Glomerular visceral epithelial cell (primary cell): ENCODE measurements at regions not wholly inside any gene's neighbourhood (a gene's known extent, or its start where the extent isn't known, plus 50 kb on each side); places are given as distances from the start of the nearest gene placed in this dataset.

Experiments used
- DNase-seq: peaks from one replicate; pipeline ENCODE4 v3.0.0-alpha.2; 2016; ENCODE audit errors: extremely low spot score

DNA sequence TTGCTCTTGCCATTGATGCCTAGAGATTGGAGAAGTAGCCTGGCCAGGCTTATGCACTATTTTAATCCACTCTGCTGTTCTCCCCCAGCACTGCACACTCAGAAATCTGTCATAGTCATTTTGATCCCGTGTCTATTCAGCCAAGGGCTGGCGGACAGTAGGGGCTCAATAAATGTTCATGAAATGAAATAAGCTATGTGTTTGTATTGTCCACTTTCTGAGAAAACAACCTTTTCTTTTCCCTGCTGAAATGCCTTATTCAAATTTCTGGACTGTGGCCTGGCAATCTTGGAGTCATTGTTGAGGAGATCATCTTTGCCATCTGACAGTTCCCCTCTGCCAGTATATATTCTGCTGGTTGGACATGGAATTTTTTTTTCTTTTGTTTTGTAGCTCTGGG, 550.4 kb upstream of the MAP3K7 start:
- DNase-seq: no peak

DNA sequence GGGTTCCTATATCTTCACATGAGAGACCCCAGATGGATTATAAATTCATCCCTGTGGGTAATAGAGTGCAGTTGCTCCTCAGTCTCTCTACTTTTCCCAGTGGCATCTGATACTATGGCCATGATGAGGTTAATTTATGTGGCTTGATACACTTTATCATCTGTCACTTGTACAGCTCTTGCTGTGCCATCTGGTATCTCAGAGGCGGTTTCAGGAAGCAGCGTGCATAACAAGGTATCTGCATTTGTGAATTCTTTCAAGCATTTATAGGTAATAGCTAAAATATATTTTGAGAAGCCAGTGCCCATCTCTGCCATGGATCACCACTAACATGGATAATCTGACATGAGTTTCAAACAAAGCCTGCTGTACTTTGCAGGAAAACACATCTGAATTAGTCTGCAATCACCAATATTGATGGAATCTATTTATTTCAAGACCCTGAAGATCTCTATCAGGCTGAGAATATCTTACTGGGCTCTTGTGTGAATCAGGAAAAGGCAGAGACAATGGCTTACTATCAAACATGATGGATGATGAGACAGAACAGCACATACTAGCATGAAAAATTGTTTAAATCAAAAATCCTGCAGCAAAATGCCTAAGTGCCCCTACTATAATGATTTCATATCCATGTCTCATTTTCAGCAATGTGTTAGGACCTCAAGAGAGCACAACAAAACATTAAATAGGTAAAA, 548.7 kb upstream of the MAP3K7 start:
- no peak for DNase-seq

DNA sequence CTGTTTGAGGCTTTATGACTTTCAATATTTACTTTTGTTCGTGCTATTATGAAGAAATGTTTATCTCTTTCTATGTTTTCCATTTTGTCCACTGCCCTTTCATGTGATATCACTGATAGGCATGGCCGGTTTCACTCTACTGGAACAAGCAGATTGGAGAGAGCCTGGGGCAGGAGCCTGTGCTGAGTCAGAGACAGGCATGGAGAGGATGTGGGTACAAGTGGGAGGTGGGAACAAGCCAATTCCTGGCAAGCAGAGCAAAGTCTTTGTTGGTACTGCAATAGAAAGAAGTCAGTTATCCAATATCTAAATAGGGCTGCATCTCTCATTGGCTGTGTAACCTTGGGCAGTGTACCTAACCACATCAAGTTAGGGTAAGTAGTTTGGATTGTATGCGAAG, 545.6 kb upstream of the MAP3K7 start:
- peak; percentile 61 for DNase-seq

DNA sequence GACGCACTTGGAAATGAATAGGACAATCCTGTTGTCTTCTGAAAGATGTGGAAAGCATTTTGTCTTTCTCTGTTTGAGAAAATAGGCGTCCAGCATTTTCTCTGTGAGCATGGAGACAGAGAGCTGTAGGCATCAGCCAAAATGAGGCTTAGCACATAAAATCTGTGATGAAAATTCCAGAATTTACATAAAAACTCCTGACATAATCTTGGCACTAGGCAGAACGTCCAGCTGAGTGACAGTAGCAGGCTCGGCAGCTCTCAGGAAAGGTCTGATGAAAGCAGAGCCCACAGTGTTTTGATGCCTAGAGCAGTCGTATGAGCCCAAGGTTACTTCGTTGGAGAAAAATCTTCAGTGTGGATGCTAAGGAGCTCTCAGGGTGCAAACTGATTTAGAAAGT, 543.3 kb upstream of the MAP3K7 start:
- no peak for DNase-seq

DNA sequence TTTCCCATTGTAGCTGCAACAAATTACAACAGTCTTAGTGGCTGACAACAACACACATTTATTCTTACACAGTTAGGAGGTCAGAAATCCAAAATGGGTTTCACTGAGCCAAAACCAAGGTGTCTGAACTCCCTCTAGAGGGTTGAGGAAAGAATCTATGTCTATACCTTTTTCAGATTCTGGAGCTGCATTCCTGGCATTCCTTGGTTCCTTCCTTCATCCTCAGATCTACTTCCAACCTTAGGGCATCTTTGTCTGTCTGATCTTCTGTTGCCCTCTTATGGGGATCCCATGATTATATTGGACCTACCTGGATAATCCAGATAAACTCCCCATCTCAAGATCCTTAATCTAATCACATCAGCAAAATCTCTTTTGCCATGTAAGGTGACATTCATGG, 540.9 kb upstream of the MAP3K7 start:
- no peak for DNase-seq

- DNase-seq: no peak
Measured at GRCh38 chr6:91126876-91127275, 540.0 kb upstream of the MAP3K7 start.

DNA sequence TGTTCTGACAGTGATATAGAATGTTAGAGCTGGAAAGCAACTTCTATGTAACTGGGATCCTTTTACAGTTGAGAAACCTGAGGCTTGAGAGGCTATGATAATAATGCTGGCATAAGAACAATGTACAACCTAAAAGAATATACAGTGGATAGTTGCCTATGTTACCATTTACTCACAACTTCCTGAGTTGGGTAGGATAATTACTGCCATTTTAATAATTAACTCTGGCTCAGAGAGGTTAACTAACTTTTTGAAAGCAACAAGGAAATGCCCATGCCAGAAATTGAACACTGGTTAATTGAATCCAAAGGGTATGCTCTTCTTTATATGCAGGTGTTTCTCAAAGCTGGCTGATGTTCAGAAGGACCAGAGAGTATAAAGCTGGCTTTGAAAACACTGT, 530.7 kb upstream of the MAP3K7 start:
- DNase-seq: no peak

DNA sequence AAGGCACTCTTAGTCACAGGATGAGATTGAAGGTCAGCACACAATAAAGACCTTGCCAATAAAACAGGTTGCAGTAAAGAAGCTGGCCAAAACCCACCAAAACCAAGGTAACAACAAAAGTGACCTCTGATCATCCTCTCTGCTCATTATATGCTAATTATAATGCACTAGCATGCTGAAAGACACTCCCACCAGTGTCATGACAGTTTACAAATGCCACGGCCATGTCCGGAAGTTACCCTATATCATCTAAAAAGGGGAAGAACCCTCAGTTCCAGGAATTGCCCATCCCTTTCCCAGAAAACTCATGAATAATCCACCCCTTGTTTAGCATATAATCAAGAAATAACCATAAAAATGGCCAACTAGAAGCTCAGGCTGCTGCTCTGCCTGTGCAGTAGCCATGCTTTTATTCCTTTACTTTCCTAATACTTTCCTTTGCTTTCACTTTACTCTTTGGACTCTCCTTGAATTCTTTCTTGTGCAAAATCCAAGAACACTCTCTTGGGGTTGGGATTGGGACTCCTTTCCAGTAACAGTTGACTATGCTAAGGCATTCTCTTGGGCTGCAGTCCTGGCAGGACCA, 527.3 kb upstream of the MAP3K7 start:
- no peak for DNase-seq

DNA sequence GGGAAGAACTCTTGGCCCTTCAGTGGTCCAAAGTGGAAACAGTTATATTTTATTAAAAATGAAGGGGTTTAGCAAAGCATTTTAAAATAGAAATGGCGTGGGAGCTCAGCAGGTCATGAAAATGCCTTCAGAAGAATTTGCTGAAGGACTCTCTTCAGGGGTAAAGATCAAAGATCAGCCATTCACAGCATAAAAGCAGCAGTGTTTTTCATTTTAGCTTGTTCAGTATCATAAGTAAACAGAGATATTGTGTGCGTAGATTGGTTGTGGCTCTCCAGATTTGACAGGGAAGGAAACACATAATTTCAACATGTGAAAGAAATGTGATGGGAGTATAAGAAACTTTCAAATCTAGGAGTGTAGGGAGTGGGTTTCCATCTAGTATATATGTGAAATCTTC, 519.2 kb upstream of the MAP3K7 start:
- DNase-seq: no peak

- DNase-seq: no peak
Measured at GRCh38 chr6:91105532-91105931, 518.7 kb upstream of the MAP3K7 start.

DNA sequence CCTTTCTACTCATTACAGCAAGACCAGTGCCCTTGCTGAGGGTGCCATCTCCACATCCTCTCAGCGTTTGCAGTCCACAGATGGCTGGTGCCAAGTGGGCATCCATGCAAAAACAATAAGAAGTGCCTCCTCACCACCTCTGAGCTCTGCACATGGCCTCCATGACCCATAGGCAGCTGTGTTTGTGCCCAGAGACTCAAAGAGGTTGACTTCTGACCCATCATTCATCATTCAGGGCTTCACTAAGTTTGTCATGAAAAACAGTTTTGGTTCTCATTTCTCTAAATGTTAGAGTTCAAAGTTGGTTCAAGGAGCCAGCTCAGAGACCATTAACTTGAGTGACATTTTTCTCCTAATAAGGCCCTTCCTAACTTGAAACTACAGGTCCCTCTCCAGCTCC, 512.6 kb upstream of the MAP3K7 start:
- DNase-seq: no peak

DNA sequence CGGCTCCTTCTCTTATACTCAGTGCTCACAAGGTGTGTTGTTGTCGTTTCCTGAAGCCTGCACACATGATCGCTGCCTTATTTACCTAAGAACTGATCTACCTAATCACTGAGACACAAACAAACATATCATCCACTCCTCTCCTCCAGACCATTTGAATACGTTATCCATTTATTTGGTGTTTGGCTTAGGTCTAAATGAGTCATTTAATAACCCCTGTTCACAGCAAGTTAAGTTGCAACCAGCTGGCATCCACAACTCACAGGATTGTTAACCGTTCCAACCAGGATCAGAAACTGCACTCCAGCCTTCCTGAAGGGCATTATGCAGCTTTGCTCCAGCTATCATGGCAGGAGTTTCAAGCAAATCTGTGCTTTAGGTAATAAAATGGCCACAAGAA, 511.1 kb upstream of the MAP3K7 start:
- peak; percentile 27 for DNase-seq

- DNase-seq: no peak
Measured at GRCh38 chr6:91097364-91097763, 510.5 kb upstream of the MAP3K7 start.

DNA sequence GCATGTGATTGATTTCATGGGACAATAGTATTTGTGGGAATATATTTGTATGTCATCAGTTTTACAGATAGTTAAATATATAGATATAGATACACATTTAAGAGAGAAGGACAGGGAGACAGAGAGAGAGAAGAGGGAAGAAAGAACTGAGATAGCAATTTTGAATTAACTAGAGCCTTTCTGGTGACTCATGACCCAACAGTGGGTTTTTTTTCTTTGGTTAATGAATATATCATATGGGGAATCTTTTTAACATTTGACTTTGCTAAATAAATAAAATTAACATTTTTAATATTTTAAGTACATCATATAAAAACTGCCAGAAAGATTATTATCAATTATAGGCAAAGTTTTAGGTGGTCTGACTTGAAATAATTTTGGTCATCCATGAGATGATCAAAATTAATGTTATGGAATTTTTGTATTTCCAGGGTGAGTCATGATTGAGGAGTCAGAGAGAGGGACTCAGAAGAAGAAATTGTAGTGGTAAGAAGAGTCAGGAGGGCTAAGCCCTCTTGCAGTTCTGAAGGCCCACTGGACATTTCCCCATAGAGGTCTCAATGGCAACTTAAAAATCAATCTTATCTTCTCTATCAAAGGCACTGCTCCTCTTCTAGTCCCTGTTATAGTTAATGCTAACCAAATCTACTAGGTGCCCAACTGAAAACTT, 508.1 kb upstream of the MAP3K7 start:
- no peak for DNase-seq

- no peak for DNase-seq
Measured at GRCh38 chr6:91094341-91094740, 507.5 kb upstream of the MAP3K7 start.

GRCh38 chr6:91088976-91089375, 502.1 kb upstream of the MAP3K7 start:
- no peak for DNase-seq

DNA sequence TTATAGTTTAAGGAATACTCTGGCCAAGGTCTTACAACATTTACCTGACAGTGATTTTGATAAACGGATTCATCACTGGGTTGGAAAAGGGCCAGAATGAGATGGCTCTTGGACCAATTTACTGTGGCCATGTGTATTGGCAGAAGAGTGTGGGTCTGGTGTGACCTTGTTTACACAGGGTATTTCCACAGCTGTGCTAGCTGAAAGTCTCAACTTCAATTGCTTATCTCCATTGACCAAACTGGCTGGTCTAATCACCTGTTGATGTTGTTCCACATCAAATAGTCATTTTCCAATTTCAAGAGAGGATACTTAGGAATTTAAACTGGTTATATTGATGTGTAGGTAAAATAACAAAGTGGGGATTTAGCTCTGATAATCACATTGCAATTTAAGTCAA, 501.6 kb upstream of the MAP3K7 start:
- DNase-seq: no peak

DNA sequence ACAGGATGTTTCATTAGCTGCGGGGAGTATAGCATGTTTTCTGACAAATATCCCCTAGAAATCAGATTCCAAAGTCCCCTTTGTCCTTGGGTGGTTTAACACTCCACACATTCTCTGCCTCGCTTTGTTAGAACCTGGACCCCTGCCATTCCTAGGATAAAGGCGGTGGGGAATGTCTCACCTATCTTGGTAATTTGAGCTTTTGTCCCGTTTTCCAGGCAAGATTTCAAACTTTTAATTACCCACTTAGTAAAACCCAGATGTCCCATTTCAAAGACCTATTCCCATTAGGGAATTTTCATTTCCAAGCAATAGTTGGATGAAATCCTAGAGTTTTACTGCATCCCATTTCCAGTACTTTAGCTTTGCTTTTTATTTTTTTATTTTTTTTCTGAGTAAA, 501.0 kb upstream of the MAP3K7 start:
- no peak for DNase-seq

GRCh38 chr6:91083211-91083610, 496.3 kb upstream of the MAP3K7 start:
- DNase-seq: no peak

- no peak for DNase-seq
Measured at GRCh38 chr6:91082311-91082832, 495.5 kb upstream of the MAP3K7 start.

DNA sequence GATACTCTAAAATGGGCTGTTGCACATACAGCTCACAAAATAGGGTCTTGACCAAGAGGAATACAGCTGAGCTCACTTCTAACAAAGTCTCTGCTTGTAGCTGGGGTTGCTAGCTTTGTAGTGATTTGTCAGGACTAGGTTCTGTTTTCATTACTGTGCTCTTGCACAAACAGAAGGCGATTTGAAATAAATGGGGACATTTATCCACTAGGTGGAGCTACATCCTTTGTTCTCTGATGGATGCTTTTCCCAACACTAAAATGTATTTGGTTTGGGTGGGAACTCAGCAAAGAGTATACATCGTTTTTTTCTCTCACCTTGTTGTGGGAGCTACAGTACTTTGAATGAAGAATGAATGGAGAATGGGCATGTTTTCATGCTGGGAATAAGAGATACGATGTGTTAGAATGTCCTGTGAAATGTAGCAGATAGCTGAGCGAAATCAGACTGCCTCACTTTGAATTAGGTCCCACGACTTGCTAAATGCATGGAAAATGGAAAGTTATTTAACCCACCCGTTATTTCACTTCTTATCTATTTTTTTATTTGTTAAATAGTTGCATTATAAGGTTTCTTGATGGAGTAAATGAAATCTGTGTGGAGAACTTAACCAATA, 494.7 kb upstream of the MAP3K7 start:
- peak; percentile 54 for DNase-seq

DNA sequence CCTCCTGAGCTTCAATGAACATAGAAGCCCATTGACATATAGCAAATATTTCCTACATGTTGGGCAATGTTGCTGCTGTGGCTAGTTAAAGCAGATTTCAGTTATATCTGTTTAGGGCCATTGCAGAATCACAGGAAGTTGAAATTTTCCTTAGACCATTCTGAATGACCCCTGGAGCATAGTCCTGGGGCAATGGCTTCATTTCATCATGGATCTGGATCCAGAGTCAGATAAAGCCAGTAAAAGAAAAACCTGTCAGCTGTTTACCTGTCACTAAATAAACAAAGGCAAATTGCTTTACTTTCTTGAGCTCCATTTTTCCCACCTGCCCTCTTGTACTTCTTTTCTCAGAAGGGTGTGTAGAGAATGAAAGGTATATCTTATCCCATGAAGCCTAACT, 494.0 kb upstream of the MAP3K7 start:
- DNase-seq: no peak

DNA sequence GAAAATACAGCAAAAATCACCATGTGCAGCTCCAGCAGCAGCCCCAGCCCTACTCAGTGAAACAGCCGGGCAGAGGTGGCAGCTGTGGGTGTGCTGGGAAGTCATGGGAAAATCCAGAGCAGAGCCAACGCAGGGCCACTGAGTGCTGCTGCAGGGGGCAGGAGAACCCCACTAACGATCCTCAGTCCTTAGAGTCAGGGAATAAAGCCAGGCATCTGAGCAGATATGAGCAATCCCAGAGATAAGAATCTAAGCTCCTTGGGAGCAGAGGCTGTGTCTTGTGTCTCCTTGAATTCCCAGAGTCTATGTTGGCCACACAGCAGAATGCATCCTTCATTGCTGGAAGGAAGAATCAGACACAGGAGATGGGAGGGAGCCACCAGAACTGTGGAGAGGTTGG, 493.1 kb upstream of the MAP3K7 start:
- DNase-seq: no peak
